Gastrocnemius medialis (tissue), 4 donors: ENCODE measurements at regions not wholly inside any gene's neighbourhood (a gene's known extent, or its start where the extent isn't known, plus 50 kb on each side); places are given as distances from the start of the nearest gene placed in this dataset.

Experiments
- CTCF ChIP-seq, 5 experiments: fragments of 450-650 bp in 3 of 5; fragments of 200-600 bp in 2 of 5; sonication (generic) in 2 of 5; IDR thresholded peaks in 4 of 5; conservative IDR thresholded peaks in 1 of 5; 1 replicate in 4 of 5; 2 replicates in 1 of 5; pipeline ENCODE4 v1.5.1; 2016 to 2019; ENCODE audit warnings: antibody characterized with exemption in 5 of 5, mild to moderate bottlenecking in 3 of 5, moderate library complexity in 3 of 5
- POLR2A ChIP-seq, 2 donors: fragments of 450-650 bp; IDR thresholded peaks; one replicate each; pipeline ENCODE4 v1.6.1; 2017; ENCODE audit warnings: antibody characterized with exemption in 2 of 2, mild to moderate bottlenecking in 2 of 2, moderate library complexity in 2 of 2

GRCh38 chr13:91025442-91025841 is 322.0 kb upstream of the MIR17HG start:
- TF ChIP-seq POLR2A (IDR thresholded peaks at IDR 0.05) (no peak), CTCF (IDR thresholded peaks at IDR 0.05 in 4 of 5, conservative IDR thresholded peaks at IDR 0.05 in 1 of 5) (no peak)
